K562 (cell line): ENCODE measurements at regions not wholly inside any gene's neighbourhood (a gene's known extent, or its start where the extent isn't known, plus 50 kb on each side); places are given as distances from the start of the nearest gene placed in this dataset.

Experiments used
- ATAC-seq: fragments of 200-7000 bp; cut with Tn5 transposase; 3 replicates; pipeline ENCODE4 v1.9.1; 2020; ENCODE audit warnings: moderate library complexity
- BruUV-seq: library from RNA; stranded (reverse); fragments of 400-500 nt; replicated peaks from 2 replicates; lab custom pipeline; 2021; lab: Mats Ljungman, UMichigan
- CTCF ChIA-PET: fragments of 300-600 bp; formaldehyde crosslinking; extraction: SDS; loops from one replicate; lab custom pipeline; 2021; ENCODE audit warnings: low intra/inter-chr PET ratio; lab: Yijun Ruan, JAX
- POLR2A ChIA-PET: fragments of 300-600, 350-650 bp; sonication (Branson Sonifier 250); formaldehyde crosslinking; extraction: SDS; loops from one replicate; lab custom pipeline; 2021; ENCODE audit warnings: antibody characterized with exemption, inconsistent platforms; lab: Yijun Ruan, JAX
- DNase-seq, 4 experiments: peaks; one replicate each; pipeline versions ENCODE4 v3.0.0 to v3.0.0-alpha.2; 2011 to 2018; ENCODE audit warnings: low spot score in 3 of 4, mixed read lengths in 3 of 4; ENCODE audit errors: extremely low read depth in 1 of 4
- FAIRE-seq: peaks from 2 replicates; lab custom pipeline; 2011; peaks lifted over from hg19 to GRCh38; lab: Jason Lieb, UNC
- H2AFZ ChIP-seq: 2 replicates; pipeline ENCODE4 v1.6.0; 2011; ENCODE audit warnings: low read depth, low read length, control low read depth, inconsistent platforms
- H3K27ac ChIP-seq: fragments of 200-600 bp; 3 replicates; pipeline ENCODE4 v1.8.0; 2011; ENCODE audit warnings: low read depth, mild to moderate bottlenecking, control low read depth, inconsistent platforms, low read length, moderate library complexity, mixed read lengths; ENCODE audit errors: extremely low read depth
- H3K27me3 ChIP-seq, 2 experiments: fragments of 300-600 bp in 1 of 2; 2 replicates in 1 of 2; 3 replicates in 1 of 2; pipeline versions ENCODE4 v1.6.0 to v1.8.0; 2011; ENCODE audit warnings: inconsistent platforms in 2 of 2, low read length in 2 of 2, mild to moderate bottlenecking in 1 of 2, mixed read lengths in 1 of 2, moderate library complexity in 1 of 2; ENCODE audit not compliant: control insufficient read depth in 2 of 2, insufficient read depth in 2 of 2
- H3K36me3 ChIP-seq: fragments of 300-600 bp; 3 replicates; pipeline ENCODE4 v1.8.0; 2011; ENCODE audit warnings: mild to moderate bottlenecking, low read length, inconsistent platforms; ENCODE audit not compliant: control insufficient read depth, insufficient read depth
- H3K4me1 ChIP-seq, 2 experiments: fragments of 200-600 bp in 1 of 2; replicated peaks in 1 of 2; 2 replicates in 1 of 2; 3 replicates in 1 of 2; pipeline versions ENCODE4 v1.5.1 to v1.8.0; 2011; ENCODE audit warnings: inconsistent platforms in 2 of 2, low read length in 2 of 2, mild to moderate bottlenecking in 1 of 2, mixed read lengths in 1 of 2, moderate library complexity in 1 of 2; ENCODE audit not compliant: control insufficient read depth in 2 of 2, insufficient read depth in 2 of 2
- H3K4me2 ChIP-seq: 2 replicates; pipeline ENCODE4 v1.6.1; 2011; ENCODE audit warnings: low read length, control low read depth, inconsistent platforms, mixed read lengths; ENCODE audit not compliant: insufficient read depth
- H3K4me3 ChIP-seq: fragments of 200-600 bp; sonication (generic), shearing (Covaris generic); 2 replicates; pipeline ENCODE4 v1.5.1; 2016; ENCODE audit warnings: control low read depth, inconsistent platforms
- H3K79me2 ChIP-seq: fragments of 200-600 bp; 3 replicates; pipeline ENCODE4 v1.8.0; 2011; ENCODE audit warnings: low read length, inconsistent platforms; ENCODE audit not compliant: control insufficient read depth, insufficient read depth
- H3K9ac ChIP-seq, 2 experiments: 2 replicates each; pipeline versions ENCODE4 v1.6.0 to v1.6.1; 2011; ENCODE audit warnings: low read depth in 2 of 2, low read length in 2 of 2, control low read depth in 1 of 2, inconsistent platforms in 1 of 2, mild to moderate bottlenecking in 1 of 2, mixed read lengths in 1 of 2; ENCODE audit not compliant: insufficient read depth in 1 of 2
- H3K9me1 ChIP-seq: one replicate; pipeline ENCODE4 v1.6.0; 2011; ENCODE audit warnings: inconsistent platforms, mild to moderate bottlenecking, low read length, moderate library complexity; ENCODE audit not compliant: control insufficient read depth, insufficient read depth
- H3K9me3 ChIP-seq: replicated peaks from 2 replicates; pipeline ENCODE4 v1.5.1; 2011; ENCODE audit warnings: low read depth, low read length, inconsistent platforms; ENCODE audit not compliant: control insufficient read depth, insufficient read depth
- H4K20me1 ChIP-seq: replicated peaks from 2 replicates; pipeline ENCODE4 v1.6.1; 2011; ENCODE audit warnings: low read length, inconsistent platforms, mixed read lengths; ENCODE audit not compliant: control insufficient read depth, insufficient read depth
- ELF4 ChIP-seq: fragments of 450-650 bp; formaldehyde crosslinking; IDR thresholded peaks from 2 replicates; pipeline ENCODE4 v1.4.0; 2022; ENCODE audit warnings: missing genetic modification characterization
- NBN ChIP-seq: fragments of 450-650 bp; IDR thresholded peaks from 2 replicates; pipeline ENCODE4 v1.6.1; 2016; ENCODE audit warnings: low read depth, mild to moderate bottlenecking
- POLR2AphosphoS5 ChIP-seq: IDR thresholded peaks from 2 replicates; pipeline ENCODE4 v1.6.1; 2011; ENCODE audit warnings: mild to moderate bottlenecking, low read depth, low read length, moderate library complexity; ENCODE audit not compliant: control insufficient read depth, insufficient read depth
- RBM14 ChIP-seq: fragments of 200-400 bp; formaldehyde crosslinking; IDR thresholded peaks from 2 replicates; pipeline ENCODE4 v1.6.1; 2018; ENCODE audit warnings: low read depth, mild to moderate bottlenecking, low read length, moderate library complexity, borderline replicate concordance; ENCODE audit not compliant: insufficient read depth
- ZNF764 ChIP-seq: fragments of 250-450 bp; sonication (Bioruptor Pico); IDR thresholded peaks from 2 replicates; pipeline ENCODE4 v1.4.0; 2020; ENCODE audit warnings: low read depth, mild to moderate bottlenecking, moderate library complexity
- WGBS: fragments of 100-300 bp; shearing (Covaris generic); methylation state at CpG from one replicate; pipeline ENCODE4 v1.1.6; 2016; ENCODE audit warnings: low coverage, mixed read lengths; ENCODE audit not compliant: insufficient coverage; ENCODE audit errors: missing lambda C conversion rate; 5-methylcytosine and 5-hydroxymethylcytosine counted together
- in situ Hi-C: fragments of 300-500 bp; cut with MboI; formaldehyde crosslinking; loops from 4 replicates; pipeline ENCODE4 v1.15.0; 2018; ENCODE audit warnings: inconsistent platforms, mixed read lengths
- intact Hi-C: fragments of 100-400 bp; cut with micrococcal nuclease; formaldehyde crosslinking; loops from 2 replicates; pipeline ENCODE4 v1.14.2; 2022
- TF ChIP-seq, protein P1 (sequence below): IDR thresholded peaks from 2 replicates; pipeline ENCODE4 v1.6.1; 2012; ENCODE audit warnings: low read depth, low read length, improper control_type of control experiment, borderline replicate concordance
- TF ChIP-seq, protein P2 (sequence below): sonication (generic); formaldehyde crosslinking; IDR thresholded peaks from 2 replicates; pipeline ENCODE4 v1.8.0; 2023; ENCODE audit warnings: mild to moderate bottlenecking, missing genetic modification reagents
- TF ChIP-seq, protein P3 (sequence below): fragments of 450-650 bp; IDR thresholded peaks from 2 replicates; pipeline ENCODE4 v1.7.0; 2016; ENCODE audit warnings: borderline replicate concordance

DNA sequence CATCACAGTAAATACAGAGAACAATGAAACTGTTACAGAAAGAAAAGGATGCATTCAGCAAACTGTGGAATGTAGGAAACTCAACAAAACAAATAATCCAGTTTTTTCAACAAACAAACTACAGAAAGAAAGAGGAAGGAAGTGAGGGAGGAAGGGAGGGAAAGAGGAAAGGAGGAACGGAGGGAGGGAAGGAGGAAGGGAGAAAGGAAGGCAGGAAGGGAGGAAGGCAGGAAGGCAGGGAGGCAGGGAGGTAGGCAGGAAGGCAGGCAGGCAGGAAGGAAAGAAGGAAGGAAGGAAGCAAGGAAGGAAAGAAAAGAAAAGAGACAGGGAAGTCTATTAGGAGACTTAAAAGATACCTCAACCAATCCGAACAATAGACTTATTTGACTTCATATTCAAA, 135.7 kb downstream of the EFHB start:
- CTCF ChIA-PET, result no interaction called here
- Histone ChIP-seq H3K9me1 (no peaks in the 10 kb centered on the region), H2AFZ (no peak overlapping the region), H3K9ac (no peak overlapping the region), H3K4me2 (no peak overlapping the region), H3K27me3 (no peaks in the 10 kb centered on the region), H3K9me3 (no peaks in the 10 kb centered on the region), H3K4me3 (no peak overlapping the region), H3K4me1 (no peaks in the 10 kb centered on the region), H3K79me2 (no peaks in the 10 kb centered on the region), H3K27ac (no peak overlapping the region), H4K20me1 (no peaks in the 10 kb centered on the region), H3K36me3 (no peaks in the 10 kb centered on the region)
- intact Hi-C loops, result no loop called here
- FAIRE-seq (no peak), ATAC-seq (no peak), DNase-seq (no peak)
- POLR2A ChIA-PET, result interaction anchor here (0.6 kb wide), 1 partner anchor 1139 kb away, joined by 3 read pairs; no protein-coding TSS in a partner anchor
- TF ChIP-seq, protein P1, sequence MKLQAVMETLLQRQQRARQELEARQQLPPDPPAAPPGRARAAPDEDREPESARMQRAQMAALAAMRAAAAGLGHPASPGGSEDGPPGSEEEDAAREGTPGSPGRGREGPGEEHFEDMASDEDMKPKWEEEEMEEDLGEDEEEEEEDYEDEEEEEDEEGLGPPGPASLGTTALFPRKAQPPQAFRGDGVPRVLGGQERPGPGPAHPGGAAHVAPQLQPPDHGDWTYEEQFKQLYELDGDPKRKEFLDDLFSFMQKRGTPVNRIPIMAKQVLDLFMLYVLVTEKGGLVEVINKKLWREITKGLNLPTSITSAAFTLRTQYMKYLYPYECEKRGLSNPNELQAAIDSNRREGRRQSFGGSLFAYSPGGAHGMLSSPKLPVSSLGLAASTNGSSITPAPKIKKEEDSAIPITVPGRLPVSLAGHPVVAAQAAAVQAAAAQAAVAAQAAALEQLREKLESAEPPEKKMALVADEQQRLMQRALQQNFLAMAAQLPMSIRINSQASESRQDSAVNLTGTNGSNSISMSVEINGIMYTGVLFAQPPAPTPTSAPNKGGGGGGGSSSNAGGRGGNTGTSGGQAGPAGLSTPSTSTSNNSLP, result no peak
- TF ChIP-seq ELF4 (CRISPR knock-in tag), result peak; percentile 65; the same call in 1 of the 2 replicates
- WGBS, result 0% methylated on average over 2 of the region's 2 CpGs
- BruUV-seq, result no TSS peak
- in situ Hi-C loops, result no loop called here

DNA sequence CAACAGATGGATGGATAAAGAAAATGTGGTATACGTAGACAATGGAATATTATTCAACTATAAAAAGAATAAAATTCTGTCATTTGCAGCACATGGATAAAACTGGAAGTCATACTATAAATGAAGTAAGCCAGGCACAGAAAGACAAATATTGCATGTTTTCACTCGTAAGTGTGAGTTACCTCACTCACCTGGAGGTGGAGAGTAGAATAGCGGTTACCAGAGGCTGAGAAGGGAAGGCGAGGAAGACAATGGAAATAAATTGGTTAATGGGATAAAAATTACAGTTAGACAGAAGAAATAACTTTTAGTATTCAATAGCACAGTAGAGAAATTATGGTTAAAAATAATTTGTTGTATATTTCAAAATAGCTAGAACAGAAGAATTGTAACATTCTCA, 141.6 kb downstream of the EFHB start:
- ATAC-seq (no peak), DNase-seq (no peak), FAIRE-seq (no peak)
- Histone ChIP-seq H3K4me2 (no peak overlapping the region), H4K20me1 (no peaks in the 10 kb centered on the region), H3K9ac (no peak overlapping the region), H3K27me3 (no peaks in the 10 kb centered on the region), H2AFZ (no peak overlapping the region), H3K79me2 (no peaks in the 10 kb centered on the region), H3K27ac (no peak overlapping the region), H3K36me3 (no peaks in the 10 kb centered on the region), H3K4me1 (no peaks in the 10 kb centered on the region), H3K9me1 (no peaks in the 10 kb centered on the region), H3K4me3 (no peak overlapping the region), H3K9me3 (no peaks in the 10 kb centered on the region)
- intact Hi-C loops, result no loop called here
- POLR2A ChIA-PET, result interaction anchor here (0.9 kb wide), 1 partner anchor 19 kb away, joined by 3 read pairs; no protein-coding TSS in a partner anchor
- in situ Hi-C loops, result no loop called here
- CTCF ChIA-PET, result no interaction called here
- WGBS, result 3% methylated on average over 4 of the region's 4 CpGs
- no TSS peak for BruUV-seq
- TF ChIP-seq NBN (no peak), POLR2AphosphoS5 (no peak), RBM14 (no peak), ZNF764 (no peak)
- TF ChIP-seq, protein P2, sequence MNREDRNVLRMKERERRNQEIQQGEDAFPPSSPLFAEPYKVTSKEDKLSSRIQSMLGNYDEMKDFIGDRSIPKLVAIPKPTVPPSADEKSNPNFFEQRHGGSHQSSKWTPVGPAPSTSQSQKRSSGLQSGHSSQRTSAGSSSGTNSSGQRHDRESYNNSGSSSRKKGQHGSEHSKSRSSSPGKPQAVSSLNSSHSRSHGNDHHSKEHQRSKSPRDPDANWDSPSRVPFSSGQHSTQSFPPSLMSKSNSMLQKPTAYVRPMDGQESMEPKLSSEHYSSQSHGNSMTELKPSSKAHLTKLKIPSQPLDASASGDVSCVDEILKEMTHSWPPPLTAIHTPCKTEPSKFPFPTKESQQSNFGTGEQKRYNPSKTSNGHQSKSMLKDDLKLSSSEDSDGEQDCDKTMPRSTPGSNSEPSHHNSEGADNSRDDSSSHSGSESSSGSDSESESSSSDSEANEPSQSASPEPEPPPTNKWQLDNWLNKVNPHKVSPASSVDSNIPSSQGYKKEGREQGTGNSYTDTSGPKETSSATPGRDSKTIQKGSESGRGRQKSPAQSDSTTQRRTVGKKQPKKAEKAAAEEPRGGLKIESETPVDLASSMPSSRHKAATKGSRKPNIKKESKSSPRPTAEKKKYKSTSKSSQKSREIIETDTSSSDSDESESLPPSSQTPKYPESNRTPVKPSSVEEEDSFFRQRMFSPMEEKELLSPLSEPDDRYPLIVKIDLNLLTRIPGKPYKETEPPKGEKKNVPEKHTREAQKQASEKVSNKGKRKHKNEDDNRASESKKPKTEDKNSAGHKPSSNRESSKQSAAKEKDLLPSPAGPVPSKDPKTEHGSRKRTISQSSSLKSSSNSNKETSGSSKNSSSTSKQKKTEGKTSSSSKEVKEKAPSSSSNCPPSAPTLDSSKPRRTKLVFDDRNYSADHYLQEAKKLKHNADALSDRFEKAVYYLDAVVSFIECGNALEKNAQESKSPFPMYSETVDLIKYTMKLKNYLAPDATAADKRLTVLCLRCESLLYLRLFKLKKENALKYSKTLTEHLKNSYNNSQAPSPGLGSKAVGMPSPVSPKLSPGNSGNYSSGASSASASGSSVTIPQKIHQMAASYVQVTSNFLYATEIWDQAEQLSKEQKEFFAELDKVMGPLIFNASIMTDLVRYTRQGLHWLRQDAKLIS (CRISPR knock-in tag), result no peak
- TF ChIP-seq, protein P3, sequence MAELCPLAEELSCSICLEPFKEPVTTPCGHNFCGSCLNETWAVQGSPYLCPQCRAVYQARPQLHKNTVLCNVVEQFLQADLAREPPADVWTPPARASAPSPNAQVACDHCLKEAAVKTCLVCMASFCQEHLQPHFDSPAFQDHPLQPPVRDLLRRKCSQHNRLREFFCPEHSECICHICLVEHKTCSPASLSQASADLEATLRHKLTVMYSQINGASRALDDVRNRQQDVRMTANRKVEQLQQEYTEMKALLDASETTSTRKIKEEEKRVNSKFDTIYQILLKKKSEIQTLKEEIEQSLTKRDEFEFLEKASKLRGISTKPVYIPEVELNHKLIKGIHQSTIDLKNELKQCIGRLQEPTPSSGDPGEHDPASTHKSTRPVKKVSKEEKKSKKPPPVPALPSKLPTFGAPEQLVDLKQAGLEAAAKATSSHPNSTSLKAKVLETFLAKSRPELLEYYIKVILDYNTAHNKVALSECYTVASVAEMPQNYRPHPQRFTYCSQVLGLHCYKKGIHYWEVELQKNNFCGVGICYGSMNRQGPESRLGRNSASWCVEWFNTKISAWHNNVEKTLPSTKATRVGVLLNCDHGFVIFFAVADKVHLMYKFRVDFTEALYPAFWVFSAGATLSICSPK, result no peak
